ENCODE measurements at regions not wholly inside any gene's neighbourhood (a gene's known extent, or its start where the extent isn't known, plus 50 kb on each side); places are given as distances from the start of the nearest gene placed in this dataset.

DNA sequence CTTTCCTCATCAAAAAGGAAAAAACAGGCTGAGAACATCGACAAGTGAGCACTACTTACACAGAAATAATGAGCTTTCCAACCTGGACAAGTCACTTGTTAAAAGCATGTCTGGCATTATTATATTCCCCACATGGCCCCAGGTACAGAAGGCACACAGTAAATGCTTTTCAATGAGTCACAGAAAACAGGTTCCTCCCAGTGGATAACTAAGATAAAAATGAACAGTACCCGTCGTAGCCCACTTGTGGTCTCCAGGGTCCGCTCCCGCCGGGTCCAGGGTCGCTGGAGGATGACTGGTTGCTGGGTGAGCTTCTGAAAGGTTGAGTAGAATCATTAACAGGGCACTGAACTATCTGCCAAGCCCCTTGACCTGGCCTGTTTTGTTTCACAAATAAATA, 186.6 kb downstream of the SIPA1L2 start:
- 70 to 83% methylated on average over 7 of the region's 7 CpGs for WGBS, 2 donors
- no peak for DNase-seq
- no peak overlapping the region for H3K27ac ChIP-seq
- H3K36me3 ChIP-seq: peaks cover 0 to 85% (median 26%) of the 10 kb centered on the region in 9 donors
- ATAC-seq: no peak
- no peak overlapping the region for H3K4me3 ChIP-seq
- peaks cover 0 to 35% (median 6%) of the 10 kb centered on the region in 9 donors for H3K4me1 ChIP-seq
- no peaks in the 10 kb centered on the region for H3K27me3 ChIP-seq
- intact Hi-C loops (cut with DNase I): no loop called here
- no peaks in the 10 kb centered on the region for H3K9me3 ChIP-seq
- TF ChIP-seq, protein P1, sequence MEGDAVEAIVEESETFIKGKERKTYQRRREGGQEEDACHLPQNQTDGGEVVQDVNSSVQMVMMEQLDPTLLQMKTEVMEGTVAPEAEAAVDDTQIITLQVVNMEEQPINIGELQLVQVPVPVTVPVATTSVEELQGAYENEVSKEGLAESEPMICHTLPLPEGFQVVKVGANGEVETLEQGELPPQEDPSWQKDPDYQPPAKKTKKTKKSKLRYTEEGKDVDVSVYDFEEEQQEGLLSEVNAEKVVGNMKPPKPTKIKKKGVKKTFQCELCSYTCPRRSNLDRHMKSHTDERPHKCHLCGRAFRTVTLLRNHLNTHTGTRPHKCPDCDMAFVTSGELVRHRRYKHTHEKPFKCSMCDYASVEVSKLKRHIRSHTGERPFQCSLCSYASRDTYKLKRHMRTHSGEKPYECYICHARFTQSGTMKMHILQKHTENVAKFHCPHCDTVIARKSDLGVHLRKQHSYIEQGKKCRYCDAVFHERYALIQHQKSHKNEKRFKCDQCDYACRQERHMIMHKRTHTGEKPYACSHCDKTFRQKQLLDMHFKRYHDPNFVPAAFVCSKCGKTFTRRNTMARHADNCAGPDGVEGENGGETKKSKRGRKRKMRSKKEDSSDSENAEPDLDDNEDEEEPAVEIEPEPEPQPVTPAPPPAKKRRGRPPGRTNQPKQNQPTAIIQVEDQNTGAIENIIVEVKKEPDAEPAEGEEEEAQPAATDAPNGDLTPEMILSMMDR (IDR thresholded peaks at IDR 0.05): no peak

- intact Hi-C loops (cut with DNase I): no loop called here
- 85 to 93% methylated on average over 1 of the region's 1 CpG for WGBS, 2 donors
Observed at GRCh38 chr1:232441036-232441411, 188.9 kb downstream of the SIPA1L2 start.

GRCh38 chr1:232440325-232441035, 189.5 kb downstream of the SIPA1L2 start:
- DNase-seq (no peak), ATAC-seq (no peak)
- no peaks in the 10 kb centered on the region for H3K27me3 ChIP-seq
- H3K4me1 ChIP-seq: peaks cover 0 to 45% (median 28%) of the 10 kb centered on the region in 9 donors
- peaks cover 0 to 95% (median 37%) of the 10 kb centered on the region in 9 donors for H3K36me3 ChIP-seq
- TF ChIP-seq, protein P1 (IDR thresholded peaks at IDR 0.05): no peak
- H3K9me3 ChIP-seq: no peaks in the 10 kb centered on the region
- no peak overlapping the region for H3K4me3 ChIP-seq
- WGBS, 2 donors: 76 to 81% methylated on average over 11 of the region's 11 CpGs
- no peak overlapping the region for H3K27ac ChIP-seq
- intact Hi-C loops (cut with DNase I): no loop called here

More at GRCh38 chr1:232441036-232441411, 188.9 kb downstream of the SIPA1L2 start:
- H3K36me3 ChIP-seq: peaks cover 0 to 99% (median 37%) of the 10 kb centered on the region in 9 donors
- H3K4me3 ChIP-seq: no peak overlapping the region
- no peaks in the 10 kb centered on the region for H3K27me3 ChIP-seq
- no peaks in the 10 kb centered on the region for H3K9me3 ChIP-seq
- no peak for ATAC-seq
- TF ChIP-seq, protein P1 (IDR thresholded peaks at IDR 0.05): no peak
- H3K4me1 ChIP-seq: peaks cover 0 to 42% (median 23%) of the 10 kb centered on the region in 9 donors
- no peak for DNase-seq
- H3K27ac ChIP-seq: no peak overlapping the region

DNA sequence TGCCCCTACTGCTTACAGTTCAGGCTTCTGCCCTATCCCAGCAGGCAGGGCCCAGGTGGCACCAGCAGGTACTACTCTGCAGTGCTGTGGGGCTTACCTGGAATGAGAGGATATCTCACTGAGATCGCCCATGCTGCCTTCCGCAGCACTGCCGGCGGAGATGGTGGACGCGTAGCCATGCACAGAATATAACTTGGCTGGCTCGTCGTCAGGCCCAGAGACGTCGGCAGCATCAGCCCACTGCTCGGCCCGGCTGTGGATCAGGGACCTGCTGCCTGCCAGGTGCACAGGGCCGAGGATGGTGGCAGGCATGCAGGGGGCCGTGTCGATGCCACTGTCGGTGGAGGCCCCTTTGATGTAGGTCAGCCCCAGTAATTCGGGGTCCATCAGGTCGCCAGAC, 190.9 kb downstream of the SIPA1L2 start:
- no peak overlapping the region for H3K4me3 ChIP-seq
- 85 to 90% methylated on average over 18 of the region's 18 CpGs for WGBS, 2 donors
- no peaks in the 10 kb centered on the region for H3K27me3 ChIP-seq
- TF ChIP-seq, protein P1 (IDR thresholded peaks at IDR 0.05): no peak
- intact Hi-C loops (cut with DNase I): loop anchor here in 4 of 10 donors (5.0 to 10.0 kb wide), 3 partner anchors 183 to 188 kb away; no protein-coding TSS in a partner anchor
- ATAC-seq (peak in 1 of 8 donors; percentile 39), DNase-seq (no peak)
- no peak overlapping the region for H3K27ac ChIP-seq
- peaks cover 0 to 43% (median 31%) of the 10 kb centered on the region in 9 donors for H3K4me1 ChIP-seq
- peaks cover 0 to 97% (median 37%) of the 10 kb centered on the region in 9 donors for H3K36me3 ChIP-seq
- H3K9me3 ChIP-seq: no peaks in the 10 kb centered on the region
